A673 (cell line): ENCODE measurements at regions not wholly inside any gene's neighbourhood (a gene's known extent, or its start where the extent isn't known, plus 50 kb on each side); places are given as distances from the start of the nearest gene placed in this dataset.

Experiments used
- BruUV-seq: library from RNA; stranded (reverse); fragments of 400-500 nt; replicated peaks from 2 replicates; lab custom pipeline; 2021; lab: Mats Ljungman, UMichigan
- CTCF ChIA-PET: fragments of 300-600 bp; sonication (Branson Sonifier 250); formaldehyde crosslinking; loops from one replicate; lab custom pipeline; 2022; ENCODE audit warnings: antibody characterized with exemption; lab: Charles Lee
- POLR2A ChIA-PET: fragments of 300-600 bp; sonication (Branson Sonifier 250); formaldehyde crosslinking; loops from one replicate; lab custom pipeline; 2022; ENCODE audit warnings: antibody characterized with exemption; ENCODE audit not compliant: low non-redundant PET; lab: Charles Lee
- DNase-seq: peaks from one replicate; pipeline ENCODE4 v3.0.0-alpha.2; 2015; ENCODE audit warnings: low spot score
- H3K27ac ChIP-seq: fragments of 200-600 bp; sonication (generic); 2 replicates; pipeline ENCODE4 v1.5.1; 2016; ENCODE audit warnings: mixed run types, low read depth, mild to moderate bottlenecking, mixed read lengths, antibody characterized with exemption, low read length; ENCODE audit not compliant: poor library complexity, severe bottlenecking
- H3K27me3 ChIP-seq: fragments of 200-600 bp; sonication (generic); replicated peaks from 2 replicates; pipeline ENCODE4 v1.6.1; 2017; ENCODE audit warnings: mixed run types, low read depth, mild to moderate bottlenecking, mixed read lengths, antibody characterized with exemption, low read length; ENCODE audit not compliant: insufficient read depth, poor library complexity
- H3K36me3 ChIP-seq: fragments of 200-600 bp; sonication (generic); 2 replicates; pipeline ENCODE4 v1.6.1; 2016; ENCODE audit warnings: mixed run types, mild to moderate bottlenecking, mixed read lengths, antibody characterized with exemption, low read length; ENCODE audit not compliant: insufficient read depth, poor library complexity, severe bottlenecking
- H3K4me1 ChIP-seq: fragments of 200-600 bp; sonication (generic); 2 replicates; pipeline ENCODE4 v1.6.1; 2017; ENCODE audit warnings: mixed run types, mild to moderate bottlenecking, mixed read lengths, antibody characterized with exemption, low read length; ENCODE audit not compliant: insufficient read depth, poor library complexity, severe bottlenecking
- H3K4me3 ChIP-seq: fragments of 200-600 bp; sonication (generic); 2 replicates; pipeline ENCODE4 v1.5.1; 2016; ENCODE audit warnings: low read depth, mixed run types, mild to moderate bottlenecking, mixed read lengths, low read length; ENCODE audit not compliant: poor library complexity, severe bottlenecking
- H3K9me3 ChIP-seq: fragments of 200-600 bp; sonication (generic); 2 replicates; pipeline ENCODE4 v1.6.1; 2016; ENCODE audit warnings: mixed run types, low read depth, mild to moderate bottlenecking, mixed read lengths, antibody characterized with exemption, low read length; ENCODE audit not compliant: poor library complexity, severe bottlenecking
- EZH2 ChIP-seq: fragments of 200-600 bp; sonication (generic); IDR thresholded peaks from 2 replicates; pipeline ENCODE4 v1.6.1; 2017; ENCODE audit warnings: borderline replicate concordance, low read depth, mild to moderate bottlenecking, mixed read lengths, antibody characterized with exemption, low read length; ENCODE audit not compliant: poor library complexity, severe bottlenecking
- intact Hi-C: fragments of 100-400 bp; cut with micrococcal nuclease; formaldehyde crosslinking; loops from one replicate; pipeline ENCODE4 v1.10.0; 2022; ENCODE audit not compliant: unreplicated experiment
- TF ChIP-seq, protein P1 (sequence below): fragments of 300-800, 200-600 bp; sonication (generic); conservative IDR thresholded peaks from 2 replicates; pipeline ENCODE4 v1.5.1; 2017; ENCODE audit warnings: low read depth, mild to moderate bottlenecking, antibody characterized with exemption, low read length, moderate library complexity, mixed read lengths

DNA sequence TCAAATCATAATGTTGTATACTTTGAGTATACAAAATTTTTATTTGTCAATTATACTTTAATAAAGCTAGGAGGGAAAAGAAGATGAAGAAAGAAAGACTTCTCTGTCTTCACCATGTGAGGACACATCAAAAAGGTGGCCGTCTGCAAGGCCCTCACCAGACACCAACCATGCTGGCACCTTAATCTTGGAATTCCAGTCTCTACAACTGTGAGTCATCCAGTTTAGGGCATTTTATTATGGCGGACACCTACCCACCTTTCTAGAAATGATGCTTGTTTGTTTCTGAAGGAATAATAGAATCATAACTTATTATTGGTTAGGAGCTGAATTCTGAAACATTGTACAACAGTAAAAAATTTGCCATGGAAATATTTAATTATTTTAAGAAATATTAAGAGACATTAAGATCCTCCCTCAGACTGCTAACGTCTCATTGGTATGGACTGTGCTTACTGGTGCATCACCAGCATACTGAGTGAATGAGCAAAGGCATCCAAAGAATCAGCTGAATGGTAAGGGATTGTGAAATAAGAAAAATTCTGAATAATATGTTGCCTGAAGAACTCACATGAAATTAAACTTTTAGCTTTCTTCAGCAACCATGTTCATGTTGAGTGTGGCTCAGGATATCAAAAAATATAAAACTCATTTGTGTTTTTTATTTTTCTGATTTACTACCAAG is 536.6 kb downstream of the HTR7 start:
- TF ChIP-seq EZH2 = no peak
- TF ChIP-seq, protein P1, sequence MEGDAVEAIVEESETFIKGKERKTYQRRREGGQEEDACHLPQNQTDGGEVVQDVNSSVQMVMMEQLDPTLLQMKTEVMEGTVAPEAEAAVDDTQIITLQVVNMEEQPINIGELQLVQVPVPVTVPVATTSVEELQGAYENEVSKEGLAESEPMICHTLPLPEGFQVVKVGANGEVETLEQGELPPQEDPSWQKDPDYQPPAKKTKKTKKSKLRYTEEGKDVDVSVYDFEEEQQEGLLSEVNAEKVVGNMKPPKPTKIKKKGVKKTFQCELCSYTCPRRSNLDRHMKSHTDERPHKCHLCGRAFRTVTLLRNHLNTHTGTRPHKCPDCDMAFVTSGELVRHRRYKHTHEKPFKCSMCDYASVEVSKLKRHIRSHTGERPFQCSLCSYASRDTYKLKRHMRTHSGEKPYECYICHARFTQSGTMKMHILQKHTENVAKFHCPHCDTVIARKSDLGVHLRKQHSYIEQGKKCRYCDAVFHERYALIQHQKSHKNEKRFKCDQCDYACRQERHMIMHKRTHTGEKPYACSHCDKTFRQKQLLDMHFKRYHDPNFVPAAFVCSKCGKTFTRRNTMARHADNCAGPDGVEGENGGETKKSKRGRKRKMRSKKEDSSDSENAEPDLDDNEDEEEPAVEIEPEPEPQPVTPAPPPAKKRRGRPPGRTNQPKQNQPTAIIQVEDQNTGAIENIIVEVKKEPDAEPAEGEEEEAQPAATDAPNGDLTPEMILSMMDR = no peak
- Histone ChIP-seq H3K27ac (no peak overlapping the region), H3K27me3 (peaks cover 28% of the 10 kb centered on the region), H3K4me1 (no peaks in the 10 kb centered on the region), H3K4me3 (no peak overlapping the region), H3K9me3 (no peaks in the 10 kb centered on the region), H3K36me3 (no peaks in the 10 kb centered on the region)
- ChIA-PET POLR2A (interaction anchor here (0.5 kb wide), 1 partner anchor 457 kb away, joined by 4 read pairs; no protein-coding TSS in a partner anchor), CTCF (no interaction called here)
- DNase-seq = no peak
- no TSS peak for BruUV-seq
- intact Hi-C loops = no loop called here

DNA sequence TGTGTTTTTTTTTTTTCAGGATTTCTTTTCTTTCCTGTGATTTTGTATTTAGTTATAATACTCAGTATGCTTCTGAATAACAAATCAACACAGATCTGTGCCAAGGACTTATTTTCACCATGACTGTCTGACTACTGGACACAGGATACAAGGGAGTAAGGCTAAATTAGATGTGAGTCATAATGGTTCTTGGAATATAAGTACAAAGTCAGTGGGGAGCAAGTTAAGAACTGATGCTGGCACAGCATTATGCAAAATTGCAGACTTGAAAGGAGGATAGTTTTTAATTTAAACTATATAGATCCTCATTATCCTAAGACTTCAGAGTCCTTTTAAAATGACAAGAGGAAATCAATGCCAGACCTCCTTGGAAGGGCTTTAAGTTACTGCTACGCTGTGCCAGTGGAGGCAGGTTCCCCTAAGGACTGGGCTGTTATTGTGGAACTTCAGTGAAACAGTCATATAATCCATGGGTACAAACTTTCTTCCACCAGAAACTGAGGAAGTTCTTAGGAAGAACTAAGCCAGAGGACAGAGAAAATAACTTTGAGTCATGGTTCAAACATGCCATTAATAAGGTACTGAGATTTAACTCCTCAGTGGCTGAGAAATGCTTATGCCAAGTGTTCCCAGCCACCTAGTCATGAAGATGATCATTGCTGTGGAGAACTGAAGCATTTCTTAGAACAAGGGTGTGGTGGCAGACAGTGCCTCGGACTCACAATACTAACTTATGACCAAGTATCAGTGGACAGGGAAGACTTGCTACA is 531.2 kb downstream of the HTR7 start:
- H3K4me1 ChIP-seq = no peaks in the 10 kb centered on the region
- CTCF ChIA-PET = no interaction called here
- no TSS peak for BruUV-seq
- no peak for TF ChIP-seq EZH2
- TF ChIP-seq, protein P1 = no peak
- H3K4me3 ChIP-seq = no peak overlapping the region
- DNase-seq = peak; percentile 56
- H3K9me3 ChIP-seq = no peaks in the 10 kb centered on the region
- peaks cover 16% of the 10 kb centered on the region for H3K27me3 ChIP-seq
- no peaks in the 10 kb centered on the region for H3K36me3 ChIP-seq
- POLR2A ChIA-PET = no interaction called here
- intact Hi-C loops = no loop called here
- no peak overlapping the region for H3K27ac ChIP-seq

DNA sequence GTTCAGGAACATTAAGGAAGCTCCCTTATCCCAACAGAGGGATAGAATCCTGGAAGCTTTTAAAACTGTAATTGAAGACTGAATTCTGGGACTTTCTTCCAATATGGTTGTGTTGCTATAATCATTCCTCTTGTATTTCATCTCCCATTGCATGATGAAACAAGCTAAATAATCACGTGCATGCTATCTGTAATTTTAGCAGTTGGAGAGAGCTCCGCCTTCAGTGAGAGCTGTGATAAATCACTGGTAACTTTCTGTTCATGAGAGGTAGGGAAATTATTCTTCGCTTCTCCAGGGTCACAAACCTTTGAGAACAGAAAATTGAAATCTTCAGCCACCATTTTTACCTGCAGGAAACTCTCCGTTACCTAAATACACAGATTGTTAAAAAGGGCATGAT is 530.2 kb downstream of the HTR7 start:
- ChIA-PET POLR2A (no interaction called here), CTCF (no interaction called here)
- H3K4me1 ChIP-seq = no peaks in the 10 kb centered on the region
- intact Hi-C loops = no loop called here
- DNase-seq = no peak
- peaks cover 8% of the 10 kb centered on the region for H3K27me3 ChIP-seq
- no peak overlapping the region for H3K4me3 ChIP-seq
- no peaks in the 10 kb centered on the region for H3K36me3 ChIP-seq
- no peak overlapping the region for H3K27ac ChIP-seq
- no peaks in the 10 kb centered on the region for H3K9me3 ChIP-seq
- TF ChIP-seq EZH2 = no peak
- TF ChIP-seq, protein P1 = no peak
- no TSS peak for BruUV-seq
